ENCODE measurements at regions not wholly inside any gene's neighbourhood (a gene's known extent, or its start where the extent isn't known, plus 50 kb on each side); places are given as distances from the start of the nearest gene placed in this dataset.
A peak's percentile ranks its signal among the peaks of the same experiment; 100 is the strongest.

DNA sequence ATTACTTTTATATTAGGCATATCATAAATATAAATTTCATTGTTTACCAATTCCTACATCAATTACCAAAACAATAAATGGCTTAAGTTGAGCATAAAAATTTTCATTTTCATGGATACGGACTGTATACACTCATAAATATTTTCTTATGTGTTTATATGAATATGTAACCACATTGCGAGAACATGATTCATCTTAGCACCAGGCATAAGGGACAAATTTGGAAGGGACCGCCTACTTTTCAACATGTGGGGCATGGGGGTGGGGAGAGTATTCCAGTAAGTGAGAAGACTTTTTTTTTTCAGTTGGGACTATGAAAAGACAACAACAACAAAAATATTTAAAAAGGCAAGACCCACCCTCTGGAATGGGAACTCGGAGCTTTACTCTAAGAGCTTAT, 296.1 kb downstream of the RAB38 start:
- DNase-seq (no peak), ATAC-seq (no peak)
- Histone ChIP-seq H3K36me3 (ENCODE audit: control insufficient read depth, insufficient read depth, low read length) (no peaks in the 10 kb centered on the region), H3K27me3 (ENCODE audit: control insufficient read depth, insufficient read depth, low read length) (no peaks in the 10 kb centered on the region), H3K27ac (ENCODE audit: low read length) (no peak overlapping the region), H3K4me1 (ENCODE audit: control insufficient read depth, insufficient read depth, low read length) (no peaks in the 10 kb centered on the region), H3K4me3 (ENCODE audit: low read length) (no peak overlapping the region), H3K9me3 (ENCODE audit: control insufficient read depth, insufficient read depth, low read length) (no peaks in the 10 kb centered on the region)
- Mint-ChIP-seq H3K36me3 (no peaks in the 10 kb centered on the region), H3K27ac (no peak overlapping the region), H3K4me3 (no peak overlapping the region), H3K4me1 (no peaks in the 10 kb centered on the region), H3K9me3 (peaks cover 0 to 2% of the 10 kb centered on the region in 2 donors), H3K27me3 (ENCODE audit: low read depth in 2 of 2) (no peaks in the 10 kb centered on the region)
- no peak for TF ChIP-seq CTCF (IDR thresholded peaks at IDR 0.05)
- intact Hi-C loops (cut with micrococcal nuclease): no loop called here
- WGBS (ENCODE audit: insufficient coverage): 92% methylated on average over 2 of the region's 4 CpGs

DNA sequence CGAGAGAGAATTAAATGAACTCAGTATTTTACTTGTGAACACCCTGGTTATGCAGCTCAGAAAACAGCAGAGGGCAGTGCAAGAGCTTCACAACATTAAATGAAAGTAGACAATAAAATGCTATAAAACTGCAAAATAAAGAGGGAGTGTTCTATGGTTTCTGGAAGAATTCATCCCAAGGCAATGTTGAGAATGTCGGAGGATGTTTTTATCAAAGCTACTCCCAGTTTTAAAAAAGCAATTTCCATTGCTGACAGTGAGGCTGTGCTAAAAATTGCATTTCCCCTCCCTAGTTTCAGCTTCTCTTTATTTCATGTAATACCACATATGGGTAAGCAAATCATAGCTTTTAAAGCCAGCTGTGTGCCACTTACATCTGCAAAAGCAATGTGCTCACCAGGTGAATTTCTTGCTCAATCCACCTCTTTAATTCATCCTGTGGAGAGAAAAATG, 296.8 kb downstream of the RAB38 start:
- Histone ChIP-seq H3K4me1 (ENCODE audit: control insufficient read depth, insufficient read depth, low read length) (no peaks in the 10 kb centered on the region), H3K36me3 (ENCODE audit: control insufficient read depth, insufficient read depth, low read length) (no peaks in the 10 kb centered on the region), H3K27ac (ENCODE audit: low read length) (no peak overlapping the region), H3K4me3 (ENCODE audit: low read length) (no peak overlapping the region), H3K9me3 (ENCODE audit: control insufficient read depth, insufficient read depth, low read length) (no peaks in the 10 kb centered on the region), H3K27me3 (ENCODE audit: control insufficient read depth, insufficient read depth, low read length) (no peaks in the 10 kb centered on the region)
- Mint-ChIP-seq H3K27ac (no peak overlapping the region), H3K9me3 (peaks cover 0 to 2% of the 10 kb centered on the region in 2 donors), H3K27me3 (ENCODE audit: low read depth in 2 of 2) (no peaks in the 10 kb centered on the region), H3K4me3 (no peak overlapping the region), H3K36me3 (no peaks in the 10 kb centered on the region), H3K4me1 (no peaks in the 10 kb centered on the region)
- intact Hi-C loops (cut with micrococcal nuclease): no loop called here
- WGBS (ENCODE audit: insufficient coverage): 74% methylated on average over 2 of the region's 2 CpGs
- DNase-seq: peak in 1 of 2 donors; percentile 11
- no peak for TF ChIP-seq CTCF (IDR thresholded peaks at IDR 0.05)
- ATAC-seq: no peak

GRCh38 chr11:87871056-87871455, 304.2 kb downstream of the RAB38 start:
- ATAC-seq (no peak), DNase-seq (no peak)
- WGBS (ENCODE audit: insufficient coverage): 79% methylated on average over 2 of the region's 2 CpGs
- Histone ChIP-seq H3K4me3 (ENCODE audit: low read length) (no peak overlapping the region), H3K4me1 (ENCODE audit: control insufficient read depth, insufficient read depth, low read length) (no peaks in the 10 kb centered on the region), H3K27ac (ENCODE audit: low read length) (no peak overlapping the region), H3K9me3 (ENCODE audit: control insufficient read depth, insufficient read depth, low read length) (no peaks in the 10 kb centered on the region), H3K36me3 (ENCODE audit: control insufficient read depth, insufficient read depth, low read length) (no peaks in the 10 kb centered on the region), H3K27me3 (ENCODE audit: control insufficient read depth, insufficient read depth, low read length) (no peaks in the 10 kb centered on the region)
- Mint-ChIP-seq H3K9me3 (peaks cover 0 to 3% of the 10 kb centered on the region in 2 donors), H3K4me3 (no peak overlapping the region), H3K4me1 (no peaks in the 10 kb centered on the region), H3K27ac (no peak overlapping the region), H3K27me3 (ENCODE audit: low read depth in 2 of 2) (no peaks in the 10 kb centered on the region), H3K36me3 (no peaks in the 10 kb centered on the region)
- TF ChIP-seq CTCF (IDR thresholded peaks at IDR 0.05): no peak
- intact Hi-C loops (cut with micrococcal nuclease): no loop called here

DNA sequence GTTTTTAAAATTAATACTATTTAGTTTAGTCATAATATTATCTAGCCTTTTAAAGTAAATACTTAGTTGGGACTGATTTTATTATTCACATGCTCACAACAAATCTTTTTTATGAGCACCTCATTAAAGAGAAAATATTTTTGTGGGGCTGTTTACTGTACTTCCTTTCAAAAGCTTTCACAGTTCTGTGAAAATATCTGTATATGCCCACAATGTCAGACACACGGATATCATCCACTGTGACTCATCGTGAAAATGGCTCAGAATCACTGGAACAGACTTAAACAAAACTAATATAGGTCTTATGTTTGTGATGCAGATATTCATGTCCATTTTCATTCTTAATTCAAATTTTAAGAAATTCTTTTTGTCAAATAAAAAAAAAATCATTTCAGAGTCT, 305.2 kb downstream of the RAB38 start:
- 95% methylated on average over 2 of the region's 2 CpGs for WGBS (ENCODE audit: insufficient coverage)
- no peaks in the 10 kb centered on the region for H3K4me1 Mint-ChIP-seq
- Histone ChIP-seq H3K4me1 (ENCODE audit: control insufficient read depth, insufficient read depth, low read length) (no peaks in the 10 kb centered on the region), H3K27me3 (ENCODE audit: control insufficient read depth, insufficient read depth, low read length) (no peaks in the 10 kb centered on the region), H3K9me3 (ENCODE audit: control insufficient read depth, insufficient read depth, low read length) (no peaks in the 10 kb centered on the region), H3K4me3 (ENCODE audit: low read length) (no peak overlapping the region), H3K27ac (ENCODE audit: low read length) (no peak overlapping the region), H3K36me3 (ENCODE audit: control insufficient read depth, insufficient read depth, low read length) (no peaks in the 10 kb centered on the region)
- no peaks in the 10 kb centered on the region for H3K36me3 Mint-ChIP-seq
- no peak overlapping the region for H3K4me3 Mint-ChIP-seq
- ATAC-seq (no peak), DNase-seq (no peak)
- H3K9me3 Mint-ChIP-seq: peaks cover 0 to 6% of the 10 kb centered on the region in 2 donors
- TF ChIP-seq CTCF (IDR thresholded peaks at IDR 0.05): no peak
- H3K27ac Mint-ChIP-seq: no peak overlapping the region
- H3K27me3 Mint-ChIP-seq (ENCODE audit: low read depth in 2 of 2): no peaks in the 10 kb centered on the region
- intact Hi-C loops (cut with micrococcal nuclease): no loop called here

Data from natural killer cell (primary cell).